SJCRH30 (cell line): ENCODE measurements at regions not wholly inside any gene's neighbourhood (a gene's known extent, or its start where the extent isn't known, plus 50 kb on each side); places are given as distances from the start of the nearest gene placed in this dataset.
A peak's percentile ranks its signal among the peaks of the same experiment; 100 is the strongest.

Experiments
- DNase-seq, 2 experiments: peaks; one replicate each; pipeline ENCODE4 v3.0.0-alpha.2; 2015 to 2020
- H3K27ac ChIP-seq: fragments of 250-450 bp; sonication (Bioruptor Pico); 2 replicates; pipeline ENCODE4 v1.5.1; 2020; ENCODE audit warnings: mild to moderate bottlenecking, moderate library complexity
- H3K27me3 ChIP-seq: fragments of 250-450 bp; sonication (Bioruptor Pico); 2 replicates; pipeline ENCODE4 v1.5.1; 2020; ENCODE audit warnings: mild to moderate bottlenecking, moderate library complexity
- H3K36me3 ChIP-seq: fragments of 250-450 bp; sonication (Bioruptor Pico); 2 replicates; pipeline ENCODE4 v1.5.1; 2020; ENCODE audit warnings: mild to moderate bottlenecking, moderate library complexity
- H3K4me1 ChIP-seq: fragments of 250-450 bp; sonication (Bioruptor Pico); 2 replicates; pipeline ENCODE4 v1.5.1; 2020; ENCODE audit warnings: mild to moderate bottlenecking, moderate library complexity
- H3K4me3 ChIP-seq: fragments of 250-450 bp; sonication (Bioruptor Pico); 2 replicates; pipeline ENCODE4 v1.5.1; 2020; ENCODE audit warnings: mild to moderate bottlenecking, moderate library complexity
- H3K9me3 ChIP-seq: fragments of 250-450 bp; sonication (Bioruptor Pico); replicated peaks from 2 replicates; pipeline ENCODE4 v1.5.1; 2020; ENCODE audit warnings: mild to moderate bottlenecking, moderate library complexity

GRCh38 chr9:134982311-134982710 lies 64.6 kb upstream of the FCN1 start:
- no peak overlapping the region for H3K4me3 ChIP-seq
- peaks cover 13% of the 10 kb centered on the region for H3K27me3 ChIP-seq
- H3K27ac ChIP-seq, result no peak overlapping the region
- H3K9me3 ChIP-seq, result peaks cover 6% of the 10 kb centered on the region
- DNase-seq, result no peak
- no peaks in the 10 kb centered on the region for H3K36me3 ChIP-seq
- no peaks in the 10 kb centered on the region for H3K4me1 ChIP-seq

GRCh38 chr9:134983074-134983473 lies 65.4 kb upstream of the FCN1 start:
- no peak overlapping the region for H3K27ac ChIP-seq
- no peak for DNase-seq
- peaks cover 10% of the 10 kb centered on the region for H3K9me3 ChIP-seq
- no peak overlapping the region for H3K4me3 ChIP-seq
- peaks cover 13% of the 10 kb centered on the region for H3K27me3 ChIP-seq
- H3K36me3 ChIP-seq, result no peaks in the 10 kb centered on the region
- no peaks in the 10 kb centered on the region for H3K4me1 ChIP-seq

GRCh38 chr9:134983506-134984371 lies 66.0 kb upstream of the FCN1 start:
- Histone ChIP-seq H3K27me3 (peaks cover 10% of the 10 kb centered on the region), H3K9me3 (peaks cover 10% of the 10 kb centered on the region), H3K36me3 (no peaks in the 10 kb centered on the region), H3K4me1 (no peaks in the 10 kb centered on the region), H3K27ac (no peak overlapping the region), H3K4me3 (no peak overlapping the region)
- DNase-seq, result peak in 1 of 2 experiments; percentile 39

- H3K27me3 ChIP-seq, result peaks cover 9% of the 10 kb centered on the region
- no peak for DNase-seq
- H3K36me3 ChIP-seq, result no peaks in the 10 kb centered on the region
- H3K27ac ChIP-seq, result no peak overlapping the region
- no peaks in the 10 kb centered on the region for H3K4me1 ChIP-seq
- no peak overlapping the region for H3K4me3 ChIP-seq
- peaks cover 10% of the 10 kb centered on the region for H3K9me3 ChIP-seq
Observed at GRCh38 chr9:134984372-134985265, 66.9 kb upstream of the FCN1 start.

GRCh38 chr9:134985451-134985850 lies 67.7 kb upstream of the FCN1 start:
- DNase-seq, result no peak
- no peak overlapping the region for H3K4me3 ChIP-seq
- H3K9me3 ChIP-seq, result peaks cover 10% of the 10 kb centered on the region
- no peaks in the 10 kb centered on the region for H3K4me1 ChIP-seq
- no peaks in the 10 kb centered on the region for H3K36me3 ChIP-seq
- H3K27ac ChIP-seq, result no peak overlapping the region
- H3K27me3 ChIP-seq, result peaks cover under 1% of the 10 kb centered on the region

- H3K9me3 ChIP-seq, result peaks cover 10% of the 10 kb centered on the region
- DNase-seq, result no peak
Observed at GRCh38 chr9:134986957-134987356, 69.2 kb upstream of the FCN1 start.

GRCh38 chr9:134987376-134987775 lies 69.7 kb upstream of the FCN1 start:
- no peaks in the 10 kb centered on the region for H3K36me3 ChIP-seq
- no peak overlapping the region for H3K4me3 ChIP-seq
- no peak for DNase-seq
- H3K4me1 ChIP-seq, result no peaks in the 10 kb centered on the region
- no peak overlapping the region for H3K27ac ChIP-seq
- H3K9me3 ChIP-seq, result peaks cover 10% of the 10 kb centered on the region
- no peaks in the 10 kb centered on the region for H3K27me3 ChIP-seq

More at GRCh38 chr9:134986957-134987356, 69.2 kb upstream of the FCN1 start:
- Histone ChIP-seq H3K27ac (no peak overlapping the region), H3K4me1 (no peaks in the 10 kb centered on the region), H3K4me3 (no peak overlapping the region), H3K36me3 (no peaks in the 10 kb centered on the region), H3K27me3 (no peaks in the 10 kb centered on the region)

- H3K4me1 ChIP-seq, result no peaks in the 10 kb centered on the region
- peaks cover 10% of the 10 kb centered on the region for H3K9me3 ChIP-seq
- H3K27me3 ChIP-seq, result no peaks in the 10 kb centered on the region
- no peak for DNase-seq
- no peak overlapping the region for H3K27ac ChIP-seq
- no peak overlapping the region for H3K4me3 ChIP-seq
- H3K36me3 ChIP-seq, result no peaks in the 10 kb centered on the region
Observed at GRCh38 chr9:134987906-134988700, 70.4 kb upstream of the FCN1 start.

GRCh38 chr9:134988706-134989105 lies 71.0 kb upstream of the FCN1 start:
- Histone ChIP-seq H3K9me3 (peaks cover 10% of the 10 kb centered on the region), H3K36me3 (no peaks in the 10 kb centered on the region), H3K4me3 (no peak overlapping the region), H3K4me1 (no peaks in the 10 kb centered on the region), H3K27ac (no peak overlapping the region), H3K27me3 (no peaks in the 10 kb centered on the region)
- no peak for DNase-seq

- Histone ChIP-seq H3K27ac (no peak overlapping the region), H3K4me1 (no peaks in the 10 kb centered on the region), H3K9me3 (peaks cover 10% of the 10 kb centered on the region), H3K4me3 (no peak overlapping the region), H3K36me3 (no peaks in the 10 kb centered on the region), H3K27me3 (no peaks in the 10 kb centered on the region)
- DNase-seq, result no peak
Observed at GRCh38 chr9:134989206-134990065, 71.7 kb upstream of the FCN1 start.

- Histone ChIP-seq H3K36me3 (no peaks in the 10 kb centered on the region), H3K9me3 (peaks cover 6% of the 10 kb centered on the region), H3K4me1 (no peaks in the 10 kb centered on the region), H3K27me3 (no peaks in the 10 kb centered on the region), H3K4me3 (no peak overlapping the region), H3K27ac (no peak overlapping the region)
- no peak for DNase-seq
Observed at GRCh38 chr9:134991808-134992754, 74.4 kb upstream of the FCN1 start.

GRCh38 chr9:134992755-134993124 lies 75.0 kb upstream of the FCN1 start:
- Histone ChIP-seq H3K9me3 (no peaks in the 10 kb centered on the region; the same call in 1 of the 2 replicates), H3K4me3 (no peak overlapping the region)

GRCh38 chr9:134993416-134993815 lies 75.7 kb upstream of the FCN1 start:
- Histone ChIP-seq H3K27ac (no peak overlapping the region), H3K36me3 (no peaks in the 10 kb centered on the region)

More at GRCh38 chr9:134992755-134993124, 75.0 kb upstream of the FCN1 start:
- no peaks in the 10 kb centered on the region for H3K4me1 ChIP-seq
- H3K36me3 ChIP-seq, result no peaks in the 10 kb centered on the region
- no peaks in the 10 kb centered on the region for H3K27me3 ChIP-seq
- H3K27ac ChIP-seq, result no peak overlapping the region
- DNase-seq, result no peak

More at GRCh38 chr9:134993416-134993815, 75.7 kb upstream of the FCN1 start:
- no peaks in the 10 kb centered on the region for H3K4me1 ChIP-seq
- DNase-seq, result no peak
- H3K4me3 ChIP-seq, result no peak overlapping the region
- H3K9me3 ChIP-seq, result no peaks in the 10 kb centered on the region; the same call in 1 of the 2 replicates
- no peaks in the 10 kb centered on the region for H3K27me3 ChIP-seq
